Stimulated activated CD4-positive, alpha-beta T cell treated with anti-CD3 and anti-CD28 coated beads, Interleukin-12 subunit alpha, Interleukin-12 subunit beta, amount 100 ng/mL, for 24 hours (primary cell): ENCODE measurements at regions not wholly inside any gene's neighbourhood (a gene's known extent, or its start where the extent isn't known, plus 50 kb on each side); places are given as distances from the start of the nearest gene placed in this dataset.

Experiments used
- DNase-seq, 2 experiments: peaks; one replicate each; pipeline ENCODE4 v3.0.0-alpha.2; 2020; ENCODE audit warnings: low read depth in 2 of 2

DNA sequence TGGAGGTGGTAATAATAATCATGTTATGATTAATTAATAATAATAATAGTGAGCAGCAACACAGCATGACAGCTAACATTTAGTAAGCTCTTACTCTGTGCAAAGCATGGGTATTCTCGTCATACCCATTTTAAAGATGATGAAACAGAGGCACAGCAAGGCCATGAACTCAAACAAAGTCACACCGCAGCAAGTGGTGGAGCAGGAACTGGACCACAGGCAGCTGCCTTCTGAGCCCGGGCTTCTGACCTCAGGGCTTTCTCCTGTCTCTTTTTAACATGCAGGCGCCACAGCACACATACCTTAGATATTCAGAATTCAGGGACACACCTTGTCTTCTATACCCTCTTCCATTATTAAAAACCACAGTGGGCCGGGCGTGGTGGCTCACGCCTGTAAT lies 50.7 kb upstream of the SPATA12 start:
- no peak for DNase-seq

GRCh38 chr3:57009367-57009766 lies 51.1 kb upstream of the SPATA12 start:
- DNase-seq = no peak

DNA sequence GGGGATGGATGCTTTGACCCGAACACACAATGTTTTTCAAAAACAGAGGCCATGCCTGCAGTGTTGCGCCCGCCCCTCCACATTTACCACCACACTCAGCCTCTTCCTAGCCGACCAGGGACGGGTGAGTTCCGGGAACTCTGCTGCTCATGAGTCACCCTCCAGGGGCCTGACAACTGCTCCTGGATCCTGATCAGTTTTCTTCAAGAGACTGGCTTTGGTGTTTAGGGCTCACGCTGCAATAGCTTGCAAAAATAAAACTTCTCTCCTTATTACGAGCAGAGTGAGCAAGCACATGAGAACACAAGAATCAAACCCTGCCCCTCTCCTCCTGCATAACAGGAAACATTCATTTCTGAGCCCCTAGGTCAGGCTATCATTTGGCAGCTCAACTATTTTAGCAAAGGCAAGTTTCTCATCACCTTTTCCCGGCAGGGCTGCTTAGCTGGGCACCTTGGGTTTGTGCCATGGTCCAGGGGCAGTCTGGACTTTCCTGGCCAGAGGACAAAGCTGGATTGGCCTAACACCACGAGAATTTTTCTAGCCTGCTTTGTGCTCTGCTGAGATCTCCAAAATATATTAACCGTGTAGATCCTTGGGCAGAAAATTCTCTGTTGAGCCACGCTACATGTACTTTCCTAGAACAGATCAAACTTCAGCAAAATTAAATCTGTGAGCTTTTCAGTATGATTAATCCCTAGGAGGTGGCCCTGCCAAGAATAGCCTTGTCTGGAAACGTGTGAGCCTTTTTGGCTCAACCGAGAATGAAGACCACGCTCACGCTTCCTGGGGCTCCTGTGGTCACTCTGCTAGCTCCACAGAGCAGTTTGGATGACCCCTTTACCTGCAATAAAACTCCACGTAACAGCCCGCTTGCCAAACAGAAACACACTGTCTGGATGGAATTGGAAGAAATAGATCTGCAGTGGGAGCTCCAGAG lies 52.7 kb upstream of the SPATA12 start:
- DNase-seq = no peak

GRCh38 chr3:57006949-57007419 lies 53.5 kb upstream of the SPATA12 start:
- no peak for DNase-seq

DNA sequence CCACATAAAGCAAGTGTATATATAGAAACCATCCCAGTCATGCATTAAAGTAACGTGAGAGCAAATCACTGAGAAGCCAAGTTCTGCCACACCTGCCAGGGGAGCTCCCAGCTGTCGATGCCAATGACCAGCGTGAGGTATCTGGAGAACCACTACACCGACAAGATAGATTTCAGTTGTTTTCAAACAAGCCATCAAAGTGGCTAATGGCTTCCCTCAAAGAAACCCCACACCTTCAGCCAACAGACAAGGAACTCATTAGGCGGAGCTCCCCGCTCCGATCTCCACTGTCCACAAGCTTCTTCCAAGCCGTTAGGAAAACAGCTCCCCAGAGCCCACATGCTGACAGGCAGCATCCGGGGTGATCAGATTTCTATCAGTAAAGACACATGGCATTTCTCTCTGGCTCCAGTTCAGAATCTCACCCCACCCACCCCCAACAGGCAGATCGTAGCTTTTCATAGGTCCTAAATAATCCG lies 54.2 kb upstream of the SPATA12 start:
- no peak for DNase-seq

DNA sequence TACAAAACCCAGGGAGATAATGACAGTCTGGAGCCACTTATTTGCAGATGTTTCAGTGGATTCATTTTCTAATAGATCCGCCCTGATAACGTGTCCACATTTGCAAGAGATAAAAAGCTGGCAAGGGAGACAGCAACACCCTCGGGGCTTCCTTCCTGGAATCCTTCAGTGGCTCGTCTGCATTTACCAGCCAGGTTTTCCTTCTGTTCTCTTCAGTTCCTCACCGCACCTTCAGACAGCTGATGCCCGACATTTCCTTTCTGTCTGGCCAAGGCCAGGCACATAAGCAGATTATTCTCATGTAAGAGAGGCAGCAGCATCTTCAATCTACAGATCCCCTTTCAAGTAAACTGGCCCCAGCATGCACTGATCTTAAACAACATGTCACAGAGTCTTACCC lies 56.2 kb upstream of the SPATA12 start:
- no peak for DNase-seq

- no peak for DNase-seq
Measured at GRCh38 chr3:57003676-57004075, 56.8 kb upstream of the SPATA12 start.

- no peak for DNase-seq
Measured at GRCh38 chr3:57001356-57001755, 59.1 kb upstream of the SPATA12 start.

- DNase-seq = no peak
Measured at GRCh38 chr3:57000012-57000411, 60.5 kb upstream of the SPATA12 start.

- DNase-seq = no peak
Measured at GRCh38 chr3:56999547-56999946, 60.9 kb upstream of the SPATA12 start.

GRCh38 chr3:56998076-56998529 lies 62.4 kb upstream of the SPATA12 start:
- no peak for DNase-seq

- no peak for DNase-seq
Measured at GRCh38 chr3:56997675-56998074, 62.8 kb upstream of the SPATA12 start.

GRCh38 chr3:56997041-56997440 lies 63.4 kb upstream of the SPATA12 start:
- DNase-seq = no peak

DNA sequence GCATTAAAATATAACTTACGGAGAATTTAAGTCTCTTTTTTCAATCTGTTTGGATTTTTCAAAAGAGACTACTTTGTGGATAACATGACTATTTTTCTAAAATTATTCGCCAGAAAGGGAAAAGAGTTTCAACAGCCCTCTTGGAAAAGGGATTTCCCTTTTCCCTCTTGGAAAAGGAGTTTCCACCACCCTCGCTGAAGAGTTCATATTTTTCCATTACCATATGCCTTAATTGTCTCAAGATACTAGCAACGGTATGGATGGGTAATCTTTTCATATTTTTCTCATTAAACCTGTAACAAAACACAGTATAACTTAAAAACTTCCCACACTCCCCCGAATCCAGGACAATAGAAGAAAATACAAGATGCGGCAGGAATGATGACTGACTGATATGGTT lies 66.1 kb upstream of the SPATA12 start:
- no peak for DNase-seq

DNA sequence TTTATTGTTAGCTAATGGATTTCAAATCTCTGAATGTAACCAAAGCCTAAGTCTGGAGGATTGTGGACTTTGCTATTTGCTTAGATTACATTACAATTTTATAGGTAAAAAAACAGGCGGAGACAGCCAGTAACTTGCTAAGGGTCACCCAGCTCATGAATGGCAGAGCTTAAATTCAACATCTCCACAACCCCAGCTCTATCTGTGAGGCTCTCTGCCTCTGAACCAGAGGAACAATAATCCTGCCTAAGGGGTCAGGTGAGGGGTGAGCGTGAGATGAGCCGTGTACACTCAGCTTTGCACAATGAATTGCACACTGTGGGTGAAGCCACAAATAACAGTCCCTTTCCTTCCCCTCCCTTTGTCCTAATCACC lies 69.8 kb upstream of the SPATA12 start:
- DNase-seq = no peak

- DNase-seq = no peak
Measured at GRCh38 chr3:56989977-56990640, 70.4 kb upstream of the SPATA12 start.

GRCh38 chr3:56989169-56989976 lies 71.1 kb upstream of the SPATA12 start:
- DNase-seq = no peak

GRCh38 chr3:56988458-56989168 lies 71.9 kb upstream of the SPATA12 start:
- peak; percentile 44 to 68 for DNase-seq

DNA sequence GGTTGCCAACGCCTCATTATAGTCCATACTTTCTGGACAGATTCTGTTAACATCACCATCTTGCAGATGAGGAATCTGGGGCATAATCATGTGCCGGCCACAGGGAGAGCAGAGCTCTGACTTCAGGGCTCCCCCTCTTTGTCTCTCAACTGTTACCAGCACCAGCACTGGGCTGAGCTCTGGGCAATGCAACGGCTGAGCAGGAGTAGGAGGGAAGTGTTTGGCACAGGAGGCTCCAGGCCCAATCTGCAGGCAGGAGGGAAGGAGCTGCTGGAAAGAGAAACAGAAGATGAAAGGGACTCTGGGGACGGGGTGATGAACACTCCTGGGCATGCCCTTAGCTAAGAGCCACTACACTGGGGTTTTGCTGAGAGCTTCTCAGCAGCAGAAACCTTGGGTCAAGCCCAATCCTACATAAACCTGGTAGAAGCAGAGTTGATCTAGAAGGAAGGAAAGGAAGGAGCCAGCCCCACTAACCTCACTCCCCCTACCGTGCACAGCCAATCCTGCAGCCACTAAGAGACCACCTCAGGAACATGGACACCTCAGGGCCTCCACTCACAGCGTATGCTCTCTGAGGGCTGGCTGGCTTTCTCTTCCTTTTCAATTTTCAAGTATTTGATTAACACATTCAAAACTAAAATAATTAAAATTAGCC lies 73.1 kb upstream of the SPATA12 start:
- no peak for DNase-seq

DNA sequence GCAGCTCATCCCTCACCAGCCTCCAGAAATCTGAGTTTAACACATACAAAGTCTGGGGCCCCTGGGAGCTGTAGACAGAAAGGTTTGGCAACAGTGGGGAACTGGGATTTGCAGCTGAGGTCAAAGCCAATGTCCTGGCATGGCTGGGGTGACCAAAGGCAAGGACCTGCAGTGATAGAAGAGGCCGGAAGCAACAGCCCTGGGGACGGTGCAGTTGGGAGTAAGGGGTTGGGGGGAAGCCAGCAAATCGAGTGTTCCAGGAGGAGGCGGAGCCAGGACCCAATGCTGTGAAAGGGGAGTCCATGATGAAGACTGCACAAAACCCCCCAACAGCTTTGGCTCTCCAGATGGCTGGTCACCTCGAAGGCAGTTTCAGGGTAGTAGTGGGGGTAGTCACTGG lies 74.1 kb upstream of the SPATA12 start:
- no peak for DNase-seq

GRCh38 chr3:56985878-56986277 lies 74.6 kb upstream of the SPATA12 start:
- no peak for DNase-seq
